K562 (cell line): ENCODE measurements at regions not wholly inside any gene's neighbourhood (a gene's known extent, or its start where the extent isn't known, plus 50 kb on each side); places are given as distances from the start of the nearest gene placed in this dataset.

Experiments
- E2F1 ChIP-seq: sonication (generic); formaldehyde crosslinking; IDR thresholded peaks from 2 replicates; pipeline ENCODE4 v1.8.1; 2023; ENCODE audit warnings: mild to moderate bottlenecking, missing genetic modification reagents, moderate library complexity
- JUN ChIP-seq, 2 experiments: sonication (generic) in 1 of 2; formaldehyde crosslinking in 1 of 2; IDR thresholded peaks; 2 replicates each; pipeline versions ENCODE4 v1.6.1 to v1.8.0; 2012 to 2022; ENCODE audit warnings: borderline replicate concordance in 2 of 2, mild to moderate bottlenecking in 2 of 2, improper control_type of control experiment in 1 of 2, low read depth in 1 of 2, low read length in 1 of 2, missing genetic modification reagents in 1 of 2
- NFIC ChIP-seq: fragments of 450-650 bp; IDR thresholded peaks from 2 replicates; pipeline ENCODE4 v1.6.1; 2017; ENCODE audit warnings: mild to moderate bottlenecking, inconsistent platforms
- SMARCA4 ChIP-seq: fragments of 450-650 bp; IDR thresholded peaks from 2 replicates; pipeline ENCODE4 v1.6.1; 2016
- SRF ChIP-seq, 2 experiments: fragments of 250-450, 450-650 bp in 1 of 2; sonication (Bioruptor Pico) in 1 of 2; sonication (generic) in 1 of 2; formaldehyde crosslinking; IDR thresholded peaks; 2 replicates each; pipeline versions ENCODE4 v1.5.0 to v1.5.1; 2020 to 2022; ENCODE audit warnings: mild to moderate bottlenecking in 1 of 2, missing genetic modification reagents in 1 of 2
- ZBTB8A ChIP-seq: fragments of 450-650 bp; IDR thresholded peaks from 2 replicates; pipeline ENCODE4 v1.6.1; 2018; ENCODE audit warnings: mild to moderate bottlenecking, moderate library complexity; ENCODE audit not compliant: partially characterized antibody
- ZNF197 ChIP-seq: fragments of 200-800 bp; sonication (Bioruptor generic); IDR thresholded peaks from 2 replicates; pipeline ENCODE4 v1.6.1; 2016; ENCODE audit warnings: low read depth, missing genetic modification characterization, missing compliant biosample characterization
- ZNF445 ChIP-seq: fragments of 250-450 bp; sonication (Bioruptor Pico); IDR thresholded peaks from 2 replicates; pipeline ENCODE4 v1.4.0; 2020; ENCODE audit warnings: low read depth, mild to moderate bottlenecking, moderate library complexity

DNA sequence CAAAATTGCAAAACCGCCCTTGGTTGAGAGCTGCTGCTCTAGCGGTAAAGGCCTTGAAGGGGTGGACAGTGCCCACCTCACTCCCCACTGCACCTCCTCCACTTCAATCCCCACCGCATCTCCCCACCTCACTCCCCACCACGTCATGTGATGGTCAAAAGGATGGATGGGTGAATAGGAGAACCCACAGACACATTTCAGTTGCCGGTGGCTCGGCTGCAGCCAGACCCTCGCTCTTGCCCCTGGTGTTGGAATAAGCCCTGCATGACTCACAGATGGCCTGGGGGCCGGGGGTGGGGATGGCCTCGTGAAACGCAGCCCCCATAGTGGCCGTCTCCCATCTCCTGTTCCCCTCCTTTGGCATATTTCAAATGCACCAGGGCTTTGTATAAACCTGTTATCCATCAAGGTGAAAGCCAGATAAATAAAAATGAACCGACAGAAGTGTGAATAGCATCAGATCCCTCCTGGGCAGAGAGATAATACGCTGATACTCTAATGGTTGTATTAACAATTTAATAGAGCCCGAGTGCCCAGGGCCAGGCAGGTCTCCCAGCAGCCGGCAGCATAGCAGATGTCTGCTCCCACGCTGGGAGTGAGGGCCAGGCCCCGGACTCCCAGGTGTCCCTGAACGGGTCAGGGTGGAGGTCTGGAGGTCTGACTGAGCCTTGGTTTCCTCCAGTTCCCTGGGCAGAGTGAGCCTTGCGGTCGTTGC, 300.3 kb downstream of the NPHP4 start:
- TF ChIP-seq SRF (CRISPR knock-in tag; IDR thresholded peaks at IDR 0.05): no peak
- TF ChIP-seq ZNF445 (CRISPR knock-in tag): no peak
- TF ChIP-seq ZBTB8A: no peak
- TF ChIP-seq ZNF197 (CRISPR knock-in tag): no peak
- no peak for TF ChIP-seq SMARCA4
- no peak for TF ChIP-seq E2F1
- TF ChIP-seq NFIC: no peak
- TF ChIP-seq JUN (IDR thresholded peaks at IDR 0.05; ENCODE audit: borderline replicate concordance, low read depth, low read length): no peak
- no peak for TF ChIP-seq JUN (CRISPR knock-in tag; IDR thresholded peaks at IDR 0.05; ENCODE audit: borderline replicate concordance)
